GM18520 (cell line): ENCODE measurements at regions not wholly inside any gene's neighbourhood (a gene's known extent, or its start where the extent isn't known, plus 50 kb on each side); places are given as distances from the start of the nearest gene placed in this dataset.
"Not testable (repeated sequence)": the region's sequence is repeated elsewhere in the genome, so short reads cannot be mapped to it uniquely, and the experiment has no call there.

Source experiments
- ATAC-seq: cut with Tn5 transposase; IDR thresholded peaks from one replicate; pipeline ENCODE4 v1.9.1; 2021; ENCODE audit not compliant: unreplicated experiment

DNA sequence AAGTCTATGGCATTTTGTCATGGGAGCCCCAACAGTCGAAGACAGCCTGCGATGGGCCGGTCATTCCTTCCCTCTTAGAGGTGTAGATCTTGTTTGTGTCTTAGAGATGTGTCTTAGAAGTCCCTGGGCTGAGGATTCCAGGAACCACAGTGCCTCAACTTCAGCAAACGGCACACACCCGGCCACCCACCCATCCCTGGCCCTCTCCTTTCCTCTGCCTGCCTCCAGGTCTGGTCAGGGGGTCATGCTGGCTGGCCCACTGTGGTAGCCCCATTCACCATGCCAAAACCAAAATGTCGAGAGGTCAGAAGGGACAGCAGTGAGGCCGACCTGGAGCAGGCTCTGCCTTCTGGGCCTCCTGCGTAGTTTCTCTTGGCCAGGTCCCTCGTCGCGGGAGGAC is 857.9 kb downstream of the TBC1D22A start:
- no peak for ATAC-seq

DNA sequence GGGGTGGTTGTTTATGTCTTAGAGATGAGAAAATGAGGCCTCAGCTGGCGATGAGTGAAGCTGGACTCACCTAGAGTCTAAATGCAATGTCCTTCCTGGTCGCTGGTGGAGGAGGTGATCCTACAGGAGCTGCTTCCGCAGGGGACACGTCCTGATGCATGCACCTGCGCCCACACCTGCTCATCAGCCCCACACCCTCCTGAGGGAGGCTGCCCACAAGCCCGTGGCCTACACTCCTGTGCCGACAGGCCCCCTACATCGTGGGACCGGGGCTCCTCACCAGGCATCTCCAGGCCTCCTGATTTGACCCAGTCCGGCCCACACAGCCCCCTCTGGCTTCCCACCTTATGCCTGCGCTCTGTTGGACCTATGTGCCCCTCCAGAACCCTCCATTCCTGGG is 857.2 kb downstream of the TBC1D22A start:
- no peak for ATAC-seq

DNA sequence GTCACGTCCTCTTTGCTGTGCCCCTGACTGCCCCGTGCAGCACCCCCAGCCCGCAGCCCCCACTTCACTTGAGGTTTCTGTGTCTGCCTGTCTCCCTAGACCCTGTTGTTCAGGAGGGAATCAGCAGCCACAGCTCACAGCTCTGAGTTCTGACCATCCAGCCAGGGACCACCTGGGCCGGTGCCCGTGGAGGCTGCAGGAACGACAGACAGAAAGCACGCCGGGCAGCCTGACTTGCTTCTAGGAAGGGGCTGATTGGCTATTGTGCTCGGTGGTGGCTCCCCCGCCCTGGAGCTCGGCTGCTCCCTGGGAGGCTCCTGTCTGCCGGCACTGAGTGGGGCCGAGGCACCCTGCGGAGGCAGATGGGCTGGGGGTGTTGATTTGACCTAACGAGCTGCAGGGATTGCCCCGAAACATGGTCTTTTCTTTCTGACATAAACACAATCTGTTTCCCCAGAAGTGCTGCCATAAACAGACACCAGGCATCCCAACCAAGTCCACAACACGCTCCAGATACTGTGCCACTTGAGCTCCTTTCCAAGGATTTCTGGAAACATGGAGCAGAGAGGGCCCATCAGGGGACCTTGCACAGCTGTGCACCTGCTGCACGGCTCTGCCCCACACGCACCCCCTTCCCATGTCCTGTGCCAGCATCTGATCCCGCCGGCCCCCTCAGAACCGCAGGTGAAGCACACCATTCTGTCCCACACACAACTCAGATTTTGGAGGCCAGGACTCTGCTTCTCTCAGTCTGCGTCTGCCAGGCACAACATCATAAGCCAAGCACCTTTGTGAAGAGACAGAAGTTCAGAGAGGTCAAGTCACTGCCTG is 855.9 kb downstream of the TBC1D22A start:
- no peak for ATAC-seq

DNA sequence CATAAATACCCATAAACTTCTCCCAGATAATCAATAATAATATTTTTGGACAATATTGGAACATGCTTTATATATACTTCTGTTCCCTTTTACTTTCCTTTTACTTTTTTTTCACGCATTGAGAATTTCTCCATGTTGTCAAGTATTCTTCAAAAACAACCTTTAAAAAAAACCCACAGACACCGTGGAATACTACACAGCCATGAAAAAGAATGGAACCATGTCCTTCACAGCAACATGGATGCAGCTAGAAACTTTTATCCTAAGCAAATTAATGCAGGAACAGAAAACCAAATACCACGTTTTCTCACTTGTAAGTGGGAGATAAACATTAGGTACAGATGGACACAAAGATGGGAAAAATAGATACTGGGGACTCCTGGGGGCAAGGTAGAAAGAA is 854.7 kb downstream of the TBC1D22A start:
- ATAC-seq: no peak

DNA sequence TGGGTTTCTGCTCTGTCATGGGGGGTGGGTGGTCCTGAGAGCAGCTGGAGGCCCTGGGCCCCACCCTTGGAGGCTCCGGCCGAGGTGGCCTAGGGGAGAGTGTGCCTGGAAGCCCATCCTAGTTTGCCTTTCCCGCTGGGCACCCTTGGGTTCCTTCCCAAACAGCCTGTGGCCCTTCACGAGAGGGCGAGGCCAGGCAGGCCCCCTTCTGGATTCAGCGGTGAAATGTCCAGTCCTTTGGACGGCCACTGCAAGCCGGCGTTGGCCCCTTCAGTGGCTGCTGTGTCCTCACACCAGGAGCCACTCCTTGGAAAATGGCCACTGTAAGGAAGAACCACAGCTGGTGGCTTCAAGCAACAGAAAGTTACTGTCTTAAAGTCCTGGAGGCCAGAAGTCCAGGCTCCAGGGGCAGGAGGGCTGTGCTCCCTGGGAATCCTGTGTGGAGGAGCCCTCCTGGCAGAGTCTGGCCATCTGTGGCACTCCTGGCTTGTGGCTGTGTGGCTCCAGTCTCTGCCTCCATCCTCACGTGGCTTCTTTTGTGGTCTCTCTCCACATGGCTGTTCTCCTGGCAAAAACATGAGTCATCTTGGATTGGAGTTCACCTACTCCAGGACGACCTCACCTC is 854.1 kb downstream of the TBC1D22A start:
- no peak for ATAC-seq

DNA sequence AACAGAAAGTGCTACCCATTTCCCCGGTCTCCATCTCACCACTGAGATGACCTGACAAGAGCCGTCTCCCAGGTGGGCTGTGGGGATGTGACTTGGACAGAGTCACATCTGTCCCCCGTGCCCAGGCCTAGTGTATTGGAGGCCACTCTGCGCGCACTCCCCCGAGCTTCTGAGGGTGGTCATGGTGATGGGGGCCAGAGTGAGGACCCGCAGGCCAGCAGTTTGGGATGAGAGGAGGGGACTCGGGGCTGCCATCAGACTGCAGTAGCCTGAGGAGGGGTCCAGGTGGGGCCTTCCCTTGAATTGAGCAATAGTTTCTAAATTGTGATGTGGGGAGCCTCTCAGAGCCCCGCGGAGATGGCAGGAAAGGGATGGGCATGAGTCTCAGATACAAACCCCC is 852.6 kb downstream of the TBC1D22A start:
- no peak for ATAC-seq

DNA sequence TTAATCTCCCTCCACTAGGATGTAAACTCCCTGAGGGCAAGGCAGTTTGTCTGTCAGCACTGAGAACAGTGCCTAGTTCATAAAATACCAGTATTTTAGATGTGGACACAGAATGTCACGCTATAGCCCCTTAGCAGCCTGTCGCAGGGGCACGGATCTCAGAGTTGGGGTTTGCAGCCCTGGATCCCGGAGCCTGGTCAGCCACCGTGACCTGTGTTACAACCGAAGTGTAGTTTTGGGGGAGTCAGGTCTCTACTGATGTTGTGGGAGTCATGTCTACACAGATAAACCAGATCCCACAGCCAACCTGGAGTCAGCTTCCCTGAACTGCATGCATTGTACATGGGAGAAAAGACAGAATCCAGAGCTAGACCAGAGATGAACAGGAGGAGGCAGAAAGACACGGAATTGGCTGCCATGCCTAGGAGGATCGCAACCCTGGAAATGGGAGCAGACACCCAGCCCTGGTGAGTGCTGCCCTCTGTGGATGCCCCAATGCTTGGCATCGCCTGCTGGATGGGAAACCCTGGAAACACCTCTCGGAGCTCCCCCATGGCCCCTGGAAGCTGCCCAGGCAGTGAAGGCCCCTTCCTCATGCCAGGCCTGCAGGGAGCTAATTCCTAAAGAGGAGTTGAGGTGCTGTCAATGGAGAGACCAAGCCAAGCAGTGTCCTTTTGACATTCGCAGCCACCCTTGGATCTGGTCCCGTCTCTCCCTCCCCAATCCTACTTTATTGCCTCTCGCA is 851.3 kb downstream of the TBC1D22A start:
- ATAC-seq: no peak

DNA sequence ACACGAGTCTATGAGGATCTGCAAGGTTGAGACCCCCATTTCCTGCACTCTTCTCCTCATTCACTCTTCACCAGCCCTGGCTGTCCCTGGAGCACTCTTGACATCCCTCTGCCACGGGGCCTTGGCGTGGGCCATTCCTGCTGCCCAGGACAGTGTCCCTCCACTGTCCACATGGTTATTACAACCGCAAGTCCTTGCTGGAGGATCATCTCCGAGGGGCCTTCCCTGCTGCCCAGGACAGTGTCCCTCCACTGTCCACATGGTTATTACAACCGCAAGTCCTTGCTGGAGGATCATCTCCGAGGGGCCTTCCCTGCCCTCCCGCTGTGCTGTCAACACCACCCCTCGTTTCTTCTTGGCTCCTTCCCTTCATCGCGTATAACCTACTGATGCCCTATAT is 850.7 kb downstream of the TBC1D22A start:
- ATAC-seq: not testable (repeated sequence)

DNA sequence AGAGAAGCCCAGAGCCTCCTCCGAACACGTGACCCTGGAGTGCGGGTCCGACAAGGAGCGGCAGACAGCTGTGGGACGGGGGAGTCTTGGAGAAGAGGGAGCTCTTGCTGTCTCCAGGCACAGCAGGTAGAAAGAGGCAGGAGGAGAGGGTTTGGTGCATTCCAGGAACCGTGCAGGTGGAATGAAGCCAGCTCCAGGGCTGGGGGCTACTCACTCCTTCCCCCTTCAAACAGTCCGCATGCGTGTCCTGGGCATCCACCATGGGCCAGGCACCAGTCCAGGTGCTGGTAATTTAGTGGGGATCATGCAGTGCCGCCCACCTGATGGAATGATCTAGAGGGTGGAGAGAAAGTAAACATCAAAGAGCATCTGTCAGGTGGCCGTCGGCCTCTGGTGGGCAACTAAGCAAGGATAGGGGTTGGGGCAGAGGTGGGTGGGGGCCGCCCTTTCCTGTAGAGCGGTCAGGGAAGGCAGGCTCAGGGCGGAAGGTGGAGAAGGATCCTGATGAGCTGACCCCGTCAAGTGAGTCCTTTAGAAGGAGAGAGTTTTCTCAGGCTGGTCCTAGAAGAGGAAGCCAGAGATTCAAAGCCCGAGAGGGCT is 850.0 kb downstream of the TBC1D22A start:
- no peak for ATAC-seq

DNA sequence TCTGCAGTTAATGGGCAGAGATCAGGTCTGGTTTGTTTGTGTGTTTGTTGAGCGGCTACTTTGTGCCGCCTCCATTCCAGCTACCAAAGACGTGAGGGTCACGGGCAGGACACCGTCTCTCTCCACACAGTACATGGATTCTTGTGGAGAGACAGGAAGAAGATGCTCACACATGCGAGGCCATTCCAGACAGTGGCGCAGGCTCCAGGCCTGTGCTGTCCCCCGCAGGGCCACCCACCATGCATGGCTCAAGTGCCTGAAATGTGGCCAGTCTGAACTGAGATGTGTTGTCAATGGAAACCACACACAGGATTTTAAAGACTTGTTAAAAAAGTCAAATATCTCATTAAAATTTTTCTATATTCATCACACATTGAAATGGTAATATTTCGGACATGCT is 848.3 kb downstream of the TBC1D22A start:
- ATAC-seq: no peak

DNA sequence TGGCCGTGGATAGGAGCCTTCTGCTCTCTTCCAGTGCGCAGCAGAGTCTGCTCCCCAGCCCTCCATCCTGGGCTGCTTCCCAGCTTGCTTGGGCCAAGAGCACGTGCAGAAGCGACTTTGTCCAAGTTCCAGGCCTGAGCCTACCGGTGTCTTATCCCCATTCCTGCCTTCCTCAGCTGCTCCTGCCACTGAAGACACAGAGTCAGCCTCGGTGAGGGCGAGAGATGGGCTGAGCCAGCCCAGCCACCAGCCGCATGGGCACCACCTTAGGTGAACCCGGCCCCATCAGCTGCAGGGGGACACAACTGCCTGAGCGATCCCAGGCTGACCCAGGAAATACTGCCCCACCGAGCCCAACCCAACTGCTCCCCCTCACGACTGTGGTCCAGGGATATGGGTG is 847.8 kb downstream of the TBC1D22A start:
- no peak for ATAC-seq

DNA sequence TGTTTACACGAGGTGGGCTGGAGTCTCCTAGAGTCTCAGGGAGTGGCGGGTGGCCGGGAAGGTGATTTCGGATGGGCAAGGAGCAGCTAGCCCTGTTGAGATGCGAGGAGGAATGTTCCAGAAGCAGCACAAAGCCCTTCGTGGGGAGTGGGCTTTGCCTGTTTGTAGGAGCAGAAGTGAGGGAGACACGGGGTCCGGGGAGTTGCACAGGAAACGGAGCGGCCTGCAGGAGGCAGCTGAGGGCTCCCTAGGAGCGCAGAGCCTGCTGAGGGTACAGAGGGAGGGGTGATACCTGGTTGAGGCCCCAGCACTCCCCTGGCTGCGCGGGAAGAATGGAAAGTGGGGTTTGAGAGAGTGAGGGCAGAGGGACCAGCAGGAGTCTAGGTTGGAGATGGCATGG is 847.2 kb downstream of the TBC1D22A start:
- no peak for ATAC-seq

DNA sequence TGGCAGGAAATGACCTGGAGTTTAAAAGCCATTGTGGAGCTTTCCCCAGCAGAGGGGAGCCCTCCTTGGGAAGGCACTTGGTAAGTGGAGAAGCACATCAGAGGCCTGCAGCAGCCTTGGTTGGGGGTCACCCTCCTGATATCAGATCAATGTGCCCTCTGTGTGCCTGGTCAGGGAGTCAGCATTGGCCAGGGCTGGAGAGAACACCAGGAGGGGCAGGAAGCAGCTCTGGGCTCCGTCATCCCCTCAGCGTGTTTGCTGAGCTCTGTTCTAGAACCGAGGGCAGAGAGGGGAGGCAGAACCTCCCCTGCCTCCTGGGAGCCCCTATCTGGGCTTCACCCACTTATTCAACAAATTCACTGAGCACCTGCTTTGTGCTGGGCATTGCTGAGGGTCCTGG is 846.0 kb downstream of the TBC1D22A start:
- no peak for ATAC-seq

DNA sequence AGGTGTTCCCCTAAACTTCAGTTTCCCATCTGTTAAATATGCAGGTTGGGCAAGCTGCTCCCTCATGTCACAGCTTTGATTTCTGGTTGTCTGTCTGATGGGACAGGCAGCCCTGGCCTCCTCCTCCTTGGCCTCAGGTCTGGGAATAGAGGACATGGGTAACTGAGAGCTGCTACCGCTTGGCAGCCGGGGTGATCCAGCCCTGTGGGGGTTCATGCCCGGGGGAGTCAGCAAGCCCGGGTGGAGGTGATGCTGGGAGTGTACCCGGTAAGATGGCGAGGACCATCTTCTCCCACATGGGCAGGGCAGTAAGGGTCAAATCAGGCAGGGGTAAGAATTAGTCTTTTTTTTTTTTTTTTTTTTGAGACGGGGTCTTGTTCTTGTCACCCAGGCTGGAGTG is 845.0 kb downstream of the TBC1D22A start:
- no peak for ATAC-seq

DNA sequence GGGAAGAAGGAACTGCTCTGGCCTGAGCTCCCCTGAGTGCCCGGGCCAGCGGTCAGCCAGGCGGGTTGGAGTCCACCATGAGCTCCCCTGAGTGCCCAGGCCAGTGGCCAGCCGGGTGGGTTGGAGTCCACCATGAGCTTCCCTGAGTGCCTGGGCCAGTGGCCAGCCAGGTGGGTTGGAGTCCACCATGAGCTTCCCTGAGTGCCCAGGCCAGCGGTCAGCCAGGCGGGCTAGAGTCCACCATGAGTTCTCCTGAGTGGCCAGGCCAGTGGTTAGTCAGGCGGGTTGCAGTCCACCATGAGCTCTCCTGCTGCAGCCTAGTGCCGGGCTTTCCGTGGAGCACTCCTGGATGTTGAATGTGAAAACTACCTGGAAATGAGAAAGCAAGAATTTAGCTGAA is 844.0 kb downstream of the TBC1D22A start:
- ATAC-seq: no peak

DNA sequence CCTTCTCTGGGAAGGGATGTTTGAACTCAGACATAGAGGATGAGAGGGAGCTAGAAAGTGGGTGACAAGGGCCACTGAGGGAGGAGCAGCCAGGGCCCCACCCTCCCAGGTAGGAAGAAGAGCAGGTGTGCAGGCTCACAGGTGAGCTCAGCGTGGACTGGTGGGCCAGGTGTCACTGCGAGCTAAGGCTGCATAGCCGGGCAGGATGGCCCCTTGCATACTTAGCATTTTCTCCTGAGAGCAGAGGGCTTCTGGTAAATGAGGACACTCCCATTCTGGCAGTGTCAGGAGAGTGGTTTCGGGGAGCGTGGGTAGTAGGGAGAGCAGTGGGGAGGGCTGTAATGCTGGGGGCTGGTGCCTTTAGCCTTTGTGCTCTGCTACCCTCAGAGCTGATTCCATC is 843.4 kb downstream of the TBC1D22A start:
- no peak for ATAC-seq

DNA sequence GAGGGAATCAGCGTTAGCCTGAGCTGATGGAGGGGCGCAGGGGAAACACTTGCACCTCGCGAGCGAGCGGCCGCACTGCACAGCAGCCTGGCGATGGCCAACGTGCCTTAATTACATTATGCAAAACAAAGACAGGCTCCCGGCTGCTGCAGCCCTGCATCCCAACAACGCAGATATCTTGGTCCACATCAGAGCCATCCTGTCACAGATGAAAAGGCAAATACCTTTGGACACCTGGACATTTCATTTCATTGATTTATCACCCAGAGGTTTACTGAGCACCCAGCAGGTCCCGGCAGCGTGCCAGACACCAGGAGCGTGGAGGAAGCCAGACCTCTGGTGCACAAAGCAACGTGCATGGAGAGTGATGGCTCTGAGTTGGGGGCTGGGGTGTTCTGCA is 843.0 kb downstream of the TBC1D22A start:
- ATAC-seq: no peak

DNA sequence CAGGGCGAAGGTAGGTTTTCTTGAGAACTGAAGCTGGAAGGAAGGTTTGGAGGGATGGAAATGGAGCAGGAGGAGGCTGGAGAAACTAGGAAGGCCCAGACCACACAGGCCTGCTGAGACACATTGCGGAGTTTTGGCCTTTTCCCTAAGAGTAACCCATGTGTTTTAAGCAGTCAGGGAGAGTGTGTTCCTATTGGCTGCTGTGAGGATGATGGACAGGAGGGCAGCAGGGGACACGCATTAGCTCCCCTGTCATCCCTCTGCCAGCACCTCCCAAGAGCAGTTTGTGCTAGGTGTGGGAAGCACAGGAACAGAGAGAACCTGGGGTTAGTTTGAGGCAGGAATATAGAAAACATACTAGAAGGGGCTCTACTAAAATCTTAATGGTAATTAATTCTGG is 842.1 kb downstream of the TBC1D22A start:
- no peak for ATAC-seq

DNA sequence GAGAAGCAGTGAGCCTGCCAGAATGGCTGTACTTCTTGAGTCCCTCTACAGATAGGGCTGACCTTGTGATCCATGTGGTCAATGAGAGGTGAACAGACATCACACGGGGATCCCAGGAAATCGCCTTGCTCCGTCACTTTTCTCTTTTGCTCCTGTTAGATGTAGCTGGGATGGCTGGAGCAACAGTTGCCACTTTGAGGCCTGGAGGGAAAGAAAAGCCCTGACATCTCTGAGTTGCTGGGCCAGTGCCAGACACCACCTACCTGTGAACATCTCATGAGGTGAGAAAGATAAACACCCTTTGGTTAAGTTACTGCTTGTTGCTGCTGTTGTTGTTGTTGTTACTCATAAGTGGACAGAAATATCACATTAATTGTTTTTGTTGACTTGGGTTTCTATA is 840.3 kb downstream of the TBC1D22A start:
- no peak for ATAC-seq

DNA sequence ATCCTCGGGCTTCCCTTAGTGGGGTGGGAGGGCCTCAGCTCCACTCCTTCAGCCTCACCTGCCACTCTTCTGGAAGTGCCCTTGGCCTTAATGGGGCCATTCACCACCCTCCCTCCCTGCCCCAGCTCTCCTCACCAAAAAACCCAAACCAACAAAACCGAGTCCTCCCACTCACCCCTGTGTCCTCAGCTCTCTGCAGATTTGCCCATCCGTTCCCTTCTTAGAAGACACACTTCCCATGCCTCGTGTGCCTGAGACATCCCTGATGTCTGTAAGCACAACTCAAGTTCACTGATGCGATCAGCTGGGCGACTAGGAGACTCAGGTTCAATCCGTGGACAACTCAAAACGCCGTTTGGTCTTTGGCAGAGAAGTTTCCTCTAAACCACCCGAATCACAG is 839.2 kb downstream of the TBC1D22A start:
- no peak for ATAC-seq

DNA sequence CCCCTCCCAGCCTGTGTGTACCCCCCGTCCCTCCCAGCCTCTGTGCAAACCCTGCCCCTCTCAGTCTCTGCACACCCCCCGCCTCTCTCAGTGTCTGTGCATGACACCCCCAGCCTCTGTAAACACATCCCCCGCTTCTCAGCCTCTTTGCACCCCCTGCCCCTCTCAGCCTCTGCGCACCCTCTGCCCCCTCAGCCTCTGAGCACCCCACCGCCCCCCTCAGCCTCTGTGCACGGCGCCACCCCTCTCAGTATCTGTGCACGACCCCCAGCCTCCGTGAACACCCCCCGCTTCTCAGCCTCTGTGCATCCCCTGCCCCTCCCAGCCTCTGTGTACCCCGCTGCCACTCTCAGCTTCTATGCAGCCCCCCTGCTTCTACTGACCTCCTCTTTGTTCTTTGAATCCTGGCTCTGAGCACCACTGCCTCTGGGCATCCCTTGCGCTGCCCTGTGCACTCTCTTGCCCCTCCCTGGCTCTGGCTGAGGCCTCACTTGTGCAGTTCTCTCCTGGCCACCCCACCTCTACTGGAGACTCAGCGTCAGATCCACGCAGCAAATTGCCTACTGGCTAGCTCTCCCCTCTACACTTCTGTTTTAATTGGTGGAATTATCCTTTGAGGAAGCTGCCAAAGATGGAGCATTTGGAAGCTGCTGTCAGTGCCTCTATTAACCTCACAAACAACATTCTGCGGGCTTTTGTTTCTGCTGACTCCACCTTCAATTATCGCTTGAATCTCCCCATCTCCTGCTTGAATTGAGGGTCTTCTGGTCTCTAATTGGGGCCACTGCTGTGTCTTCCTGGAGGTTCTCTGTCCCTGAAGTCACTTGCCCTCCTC is 838.6 kb downstream of the TBC1D22A start:
- ATAC-seq: no peak
